MCF 10A (cell line): ENCODE measurements at regions not wholly inside any gene's neighbourhood (a gene's known extent, or its start where the extent isn't known, plus 50 kb on each side); places are given as distances from the start of the nearest gene placed in this dataset.
"Not testable (repeated sequence)": the region's sequence is repeated elsewhere in the genome, so short reads cannot be mapped to it uniquely, and the experiment has no call there.

Source experiments
- BruUV-seq: library from RNA; stranded (reverse); fragments of 400-500 nt; replicated peaks from 2 replicates; lab custom pipeline; 2021; lab: Mats Ljungman, UMichigan
- CTCF ChIA-PET: fragments of 300-600 bp; sonication (Branson Sonifier 250); formaldehyde crosslinking; extraction: SDS; loops from one replicate; lab custom pipeline; 2021; ENCODE audit warnings: antibody characterized with exemption, inconsistent platforms; lab: Yijun Ruan, JAX
- POLR2A ChIA-PET: fragments of 300-600, 350-650 bp; sonication (Branson Sonifier 250); formaldehyde crosslinking; extraction: SDS; loops from one replicate; lab custom pipeline; 2020; ENCODE audit warnings: antibody characterized with exemption, inconsistent platforms; lab: Yijun Ruan, JAX
- DNase-seq: peaks from one replicate; pipeline ENCODE4 v3.0.0-alpha.2; 2018; ENCODE audit not compliant: unreplicated experiment
- H3K27ac Mint-ChIP-seq: one replicate; pipeline ENCODE4 v1.8.0; 2022; ENCODE audit warnings: mild to moderate bottlenecking, low read depth, mixed read lengths; ENCODE audit not compliant: unreplicated experiment
- H3K27me3 Mint-ChIP-seq: one replicate; pipeline ENCODE4 v1.8.0; 2022; ENCODE audit warnings: mixed read lengths; ENCODE audit not compliant: insufficient read depth, unreplicated experiment
- H3K36me3 Mint-ChIP-seq: one replicate; pipeline ENCODE4 v1.8.0; 2022; ENCODE audit warnings: mild to moderate bottlenecking, moderate library complexity, mixed read lengths; ENCODE audit not compliant: insufficient read depth, unreplicated experiment
- H3K4me1 Mint-ChIP-seq: one replicate; pipeline ENCODE4 v1.8.0; 2022; ENCODE audit warnings: mixed read lengths; ENCODE audit not compliant: insufficient read depth, unreplicated experiment
- H3K4me3 Mint-ChIP-seq: one replicate; pipeline ENCODE4 v1.8.0; 2022; ENCODE audit warnings: mild to moderate bottlenecking, moderate library complexity, mixed read lengths; ENCODE audit not compliant: unreplicated experiment
- H3K9me3 Mint-ChIP-seq: one replicate; pipeline ENCODE4 v1.8.0; 2022; ENCODE audit warnings: mixed read lengths; ENCODE audit not compliant: unreplicated experiment
- CTCF ChIP-seq: fragments of 200-600 bp; IDR thresholded peaks from one replicate; pipeline ENCODE4 v1.8.0; 2022; ENCODE audit warnings: antibody characterized with exemption, mild to moderate bottlenecking; ENCODE audit not compliant: unreplicated experiment
- intact Hi-C: fragments of 100-400 bp; cut with micrococcal nuclease; formaldehyde crosslinking; loops from 2 replicates; pipeline ENCODE4 v1.14.1; 2022

GRCh38 chr10:8674230-8674629, 619.7 kb downstream of the GATA3 start:
- H3K27ac Mint-ChIP-seq, result no peak overlapping the region
- POLR2A ChIA-PET, result interaction anchor here (0.6 to 1.4 kb wide), 3 partner anchors 9 to 1042 kb away, joined by 3 to 10 read pairs (median 3); partner anchors contain the start of genes ATP5F1C and KIN
- no TSS peak for BruUV-seq
- no peak for TF ChIP-seq CTCF
- H3K27me3 Mint-ChIP-seq, result no peaks in the 10 kb centered on the region
- peaks cover 7% of the 10 kb centered on the region for H3K9me3 Mint-ChIP-seq
- H3K4me1 Mint-ChIP-seq, result no peaks in the 10 kb centered on the region
- no peak for DNase-seq
- intact Hi-C loops, result no loop called here
- CTCF ChIA-PET, result no interaction called here
- H3K36me3 Mint-ChIP-seq, result no peaks in the 10 kb centered on the region
- no peak overlapping the region for H3K4me3 Mint-ChIP-seq

GRCh38 chr10:8677642-8678041, 623.2 kb downstream of the GATA3 start:
- DNase-seq, result no peak
- no peak overlapping the region for H3K27ac Mint-ChIP-seq

GRCh38 chr10:8684916-8685315, 630.4 kb downstream of the GATA3 start:
- H3K9me3 Mint-ChIP-seq, H3K27ac Mint-ChIP-seq, H3K4me3 Mint-ChIP-seq, POLR2A ChIA-PET, H3K27me3 Mint-ChIP-seq, DNase-seq, H3K36me3 Mint-ChIP-seq, CTCF ChIA-PET, H3K4me1 Mint-ChIP-seq, BruUV-seq, intact Hi-C loops: not testable (repeated sequence)

More at GRCh38 chr10:8677642-8678041, 623.2 kb downstream of the GATA3 start:
- intact Hi-C loops, result no loop called here
- peaks cover 14% of the 10 kb centered on the region for H3K9me3 Mint-ChIP-seq
- no TSS peak for BruUV-seq
- no peak for TF ChIP-seq CTCF
- H3K27me3 Mint-ChIP-seq, result no peaks in the 10 kb centered on the region
- H3K4me3 Mint-ChIP-seq, result no peak overlapping the region
- ChIA-PET CTCF (no interaction called here), POLR2A (no interaction called here)
- H3K36me3 Mint-ChIP-seq, result no peaks in the 10 kb centered on the region
- H3K4me1 Mint-ChIP-seq, result no peaks in the 10 kb centered on the region

GRCh38 chr10:8688881-8689280, 634.4 kb downstream of the GATA3 start:
- no peak for TF ChIP-seq CTCF
- no peak for DNase-seq
- H3K4me3 Mint-ChIP-seq, result no peak overlapping the region
- no peak overlapping the region for H3K27ac Mint-ChIP-seq
- no peaks in the 10 kb centered on the region for H3K4me1 Mint-ChIP-seq
- CTCF ChIA-PET, result interaction anchor here (0.6 to 1.5 kb wide), 2 partner anchors 18 to 540 kb away, joined by 3 read pairs; no protein-coding TSS in a partner anchor
- no peaks in the 10 kb centered on the region for H3K9me3 Mint-ChIP-seq
- H3K27me3 Mint-ChIP-seq, result no peaks in the 10 kb centered on the region
- intact Hi-C loops, result no loop called here
- POLR2A ChIA-PET, result interaction anchor here (0.8 to 1.4 kb wide), 4 partner anchors 17 to 618 kb away, joined by 3 to 4 read pairs (median 4); no protein-coding TSS in a partner anchor
- no TSS peak for BruUV-seq
- no peaks in the 10 kb centered on the region for H3K36me3 Mint-ChIP-seq
